SK-N-SH treated with all-trans-retinoic acid at 6 μM for 48 hours (cell line): ENCODE measurements at regions not wholly inside any gene's neighbourhood (a gene's known extent, or its start where the extent isn't known, plus 50 kb on each side); places are given as distances from the start of the nearest gene placed in this dataset.

Experiments used
- ESRRG ChIP-seq: fragments of 250-450 bp; sonication (Bioruptor Pico); IDR thresholded peaks from 2 replicates; pipeline ENCODE4 v1.6.1; 2021; ENCODE audit warnings: mild to moderate bottlenecking
- PATZ1 ChIP-seq: fragments of 250-450 bp; sonication (Bioruptor Pico); IDR thresholded peaks from 2 replicates; pipeline ENCODE4 v1.8.0; 2020; ENCODE audit warnings: mild to moderate bottlenecking, moderate library complexity, borderline replicate concordance
- SNAI2 ChIP-seq: fragments of 250-450 bp; sonication (Bioruptor Pico); IDR thresholded peaks from 2 replicates; pipeline ENCODE4 v1.5.0; 2020; ENCODE audit warnings: mild to moderate bottlenecking, moderate library complexity
- TOX ChIP-seq: fragments of 250-450 bp; sonication (Bioruptor Pico); IDR thresholded peaks from 2 replicates; pipeline ENCODE4 v1.8.0; 2021; ENCODE audit warnings: mild to moderate bottlenecking, moderate library complexity, borderline replicate concordance

- TF ChIP-seq PATZ1 (CRISPR knock-in tag) (no peak), TOX (CRISPR knock-in tag) (no peak), ESRRG (CRISPR knock-in tag) (no peak), SNAI2 (no peak)
These were observed 471.5 kb downstream of the HDGFL1 start for GRCh38 chr6:23040899-23041298.
